Stimulated activated naive CD8-positive, alpha-beta T cell treated with anti-CD3 and anti-CD28 coated beads, Interleukin-15, Interleukin-2, amounts not matched to agents 100 ng/mL and 50 ng/mL, for 24 hours (primary cell): ENCODE measurements at regions not wholly inside any gene's neighbourhood (a gene's known extent, or its start where the extent isn't known, plus 50 kb on each side); places are given as distances from the start of the nearest gene placed in this dataset.
"Not testable (repeated sequence)": the region's sequence is repeated elsewhere in the genome, so short reads cannot be mapped to it uniquely, and the experiment has no call there.

Source experiments
- H3K27ac Mint-ChIP-seq: one replicate; pipeline ENCODE4 v1.8.0; 2021; ENCODE audit warnings: mild to moderate bottlenecking, mixed read lengths
- H3K27me3 Mint-ChIP-seq: one replicate; pipeline ENCODE4 v1.8.0; 2021; ENCODE audit warnings: mixed read lengths
- H3K36me3 Mint-ChIP-seq: one replicate; pipeline ENCODE4 v1.8.0; 2021; ENCODE audit warnings: low read depth, mixed read lengths
- H3K4me1 Mint-ChIP-seq: one replicate; pipeline ENCODE4 v1.8.0; 2021; ENCODE audit warnings: low read depth, mixed read lengths
- H3K4me3 Mint-ChIP-seq: one replicate; pipeline ENCODE4 v1.8.0; 2021; ENCODE audit warnings: mild to moderate bottlenecking, mixed read lengths
- H3K9me3 Mint-ChIP-seq: one replicate; pipeline ENCODE4 v1.8.0; 2021; ENCODE audit warnings: mixed read lengths

GRCh38 chr4:26208237-26208994 lies 112.4 kb upstream of the RBPJ start:
- Mint-ChIP-seq H3K36me3 (no peaks in the 10 kb centered on the region), H3K4me3 (no peak overlapping the region), H3K27ac (no peak overlapping the region), H3K9me3 (peaks cover 2% of the 10 kb centered on the region), H3K4me1 (peaks cover 18% of the 10 kb centered on the region), H3K27me3 (peaks cover 18% of the 10 kb centered on the region)

DNA sequence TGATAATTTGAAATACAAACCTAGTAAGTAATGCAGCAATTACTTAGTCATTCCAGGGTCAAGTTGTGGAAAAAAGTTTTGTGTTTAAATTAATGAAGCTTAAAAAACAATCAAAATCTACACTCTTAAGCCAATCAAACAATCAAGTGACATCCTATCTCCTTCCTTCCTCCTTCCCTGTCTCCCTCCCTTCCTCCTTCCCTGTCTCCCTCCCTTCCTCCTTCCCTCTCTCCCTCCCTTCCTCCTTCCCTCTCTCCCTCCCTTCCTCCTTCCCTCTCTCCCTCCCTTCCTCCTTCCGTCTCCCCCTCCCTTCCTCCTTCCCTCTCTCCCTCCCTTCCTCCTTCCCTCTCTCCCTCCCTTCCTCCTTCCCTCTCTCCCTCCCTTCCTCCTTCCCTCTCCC lies 111.4 kb upstream of the RBPJ start:
- not testable (repeated sequence) for H3K9me3 Mint-ChIP-seq, H3K27ac Mint-ChIP-seq, H3K36me3 Mint-ChIP-seq, H3K4me3 Mint-ChIP-seq
- H3K4me1 Mint-ChIP-seq, result peaks cover 14% of the 10 kb centered on the region
- peaks cover 24% of the 10 kb centered on the region for H3K27me3 Mint-ChIP-seq

DNA sequence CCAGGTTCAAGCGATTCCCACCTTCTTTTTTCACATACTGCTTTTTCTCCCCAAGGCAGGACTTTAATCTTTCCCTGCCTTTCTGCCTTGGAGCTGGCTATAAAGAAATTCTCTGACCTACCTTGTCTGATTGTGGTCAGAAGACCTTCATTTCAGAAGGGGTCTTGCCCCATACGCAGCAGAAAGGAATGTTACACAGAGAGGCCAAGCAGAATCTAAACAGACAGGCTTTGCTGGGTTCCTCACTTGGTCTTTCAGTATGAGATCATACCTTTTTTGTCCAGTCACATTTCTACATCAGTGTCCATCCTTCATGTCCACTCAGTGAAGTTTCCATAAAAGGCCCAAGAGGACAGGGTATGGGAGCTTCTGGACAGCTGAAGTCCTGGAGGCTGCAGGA lies 108.3 kb upstream of the RBPJ start:
- peaks cover 6% of the 10 kb centered on the region for H3K4me1 Mint-ChIP-seq
- peaks cover 17% of the 10 kb centered on the region for H3K27me3 Mint-ChIP-seq
- no peaks in the 10 kb centered on the region for H3K36me3 Mint-ChIP-seq
- H3K9me3 Mint-ChIP-seq, result peaks cover 4% of the 10 kb centered on the region
- no peak overlapping the region for H3K27ac Mint-ChIP-seq
- no peak overlapping the region for H3K4me3 Mint-ChIP-seq

- Mint-ChIP-seq H3K27ac (no peak overlapping the region), H3K4me3 (no peak overlapping the region), H3K9me3 (peaks cover 4% of the 10 kb centered on the region), H3K36me3 (no peaks in the 10 kb centered on the region), H3K27me3 (peaks cover 17% of the 10 kb centered on the region), H3K4me1 (peaks cover 6% of the 10 kb centered on the region)
Measured at GRCh38 chr4:26213317-26213716, 107.5 kb upstream of the RBPJ start.

DNA sequence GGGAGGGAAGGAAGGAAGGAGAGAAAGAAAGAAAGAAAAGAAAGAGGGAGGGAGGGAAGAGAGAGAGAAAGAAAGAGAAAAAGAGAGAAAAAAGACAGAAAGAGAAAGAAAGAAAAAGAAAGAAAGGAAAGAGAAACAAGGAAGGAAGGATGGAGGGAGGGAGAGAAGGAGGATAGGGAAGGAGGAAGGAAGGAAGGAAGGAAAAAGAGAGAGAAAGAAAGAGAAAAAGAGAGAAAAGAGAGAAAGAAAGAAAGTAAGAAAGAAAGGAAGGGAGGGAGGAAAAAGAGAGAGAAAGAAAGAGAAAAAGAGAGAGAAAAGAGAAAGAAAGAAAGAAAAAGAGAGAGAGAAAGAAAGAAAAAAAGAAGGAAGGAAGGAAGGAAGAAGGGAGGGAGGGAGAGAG lies 105.8 kb upstream of the RBPJ start:
- H3K27me3 Mint-ChIP-seq, result peaks cover 13% of the 10 kb centered on the region
- no peak overlapping the region for H3K4me3 Mint-ChIP-seq
- H3K36me3 Mint-ChIP-seq, result no peaks in the 10 kb centered on the region
- no peak overlapping the region for H3K27ac Mint-ChIP-seq
- peaks cover 6% of the 10 kb centered on the region for H3K4me1 Mint-ChIP-seq
- peaks cover 4% of the 10 kb centered on the region for H3K9me3 Mint-ChIP-seq

GRCh38 chr4:26215725-26216124 lies 105.1 kb upstream of the RBPJ start:
- Mint-ChIP-seq H3K9me3 (peaks cover 4% of the 10 kb centered on the region), H3K4me3 (no peak overlapping the region), H3K27ac (no peak overlapping the region), H3K36me3 (no peaks in the 10 kb centered on the region), H3K27me3 (peaks cover 10% of the 10 kb centered on the region), H3K4me1 (peaks cover 6% of the 10 kb centered on the region)

DNA sequence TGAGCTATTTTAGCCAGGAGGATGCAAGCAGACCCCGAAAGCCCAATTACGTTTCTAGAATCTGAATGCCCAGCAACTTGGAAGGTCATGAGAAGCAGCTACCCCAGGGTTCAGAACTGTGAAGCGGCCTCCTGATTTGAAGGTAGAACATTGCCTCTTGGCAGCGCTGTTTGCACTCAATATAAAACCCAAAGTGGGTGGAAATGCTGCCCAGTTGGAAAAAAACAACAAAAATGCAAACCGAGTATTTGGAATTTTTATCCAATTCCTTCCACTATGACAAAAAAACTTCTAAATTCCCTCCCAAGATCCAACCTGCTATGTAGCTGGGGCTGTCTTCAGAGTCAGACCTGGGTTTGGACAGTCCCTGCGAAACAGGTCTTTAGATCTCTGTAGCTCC lies 103.3 kb upstream of the RBPJ start:
- no peak overlapping the region for H3K27ac Mint-ChIP-seq
- peaks cover 6% of the 10 kb centered on the region for H3K4me1 Mint-ChIP-seq
- no peak overlapping the region for H3K4me3 Mint-ChIP-seq
- H3K9me3 Mint-ChIP-seq, result peaks cover 4% of the 10 kb centered on the region
- no peaks in the 10 kb centered on the region for H3K36me3 Mint-ChIP-seq
- H3K27me3 Mint-ChIP-seq, result peaks cover 8% of the 10 kb centered on the region

GRCh38 chr4:26217961-26218676 lies 102.7 kb upstream of the RBPJ start:
- H3K27me3 Mint-ChIP-seq, result peaks cover 7% of the 10 kb centered on the region
- H3K9me3 Mint-ChIP-seq, result peaks cover 4% of the 10 kb centered on the region
- no peak overlapping the region for H3K4me3 Mint-ChIP-seq
- H3K4me1 Mint-ChIP-seq, result peaks cover 6% of the 10 kb centered on the region
- no peaks in the 10 kb centered on the region for H3K36me3 Mint-ChIP-seq
- no peak overlapping the region for H3K27ac Mint-ChIP-seq

DNA sequence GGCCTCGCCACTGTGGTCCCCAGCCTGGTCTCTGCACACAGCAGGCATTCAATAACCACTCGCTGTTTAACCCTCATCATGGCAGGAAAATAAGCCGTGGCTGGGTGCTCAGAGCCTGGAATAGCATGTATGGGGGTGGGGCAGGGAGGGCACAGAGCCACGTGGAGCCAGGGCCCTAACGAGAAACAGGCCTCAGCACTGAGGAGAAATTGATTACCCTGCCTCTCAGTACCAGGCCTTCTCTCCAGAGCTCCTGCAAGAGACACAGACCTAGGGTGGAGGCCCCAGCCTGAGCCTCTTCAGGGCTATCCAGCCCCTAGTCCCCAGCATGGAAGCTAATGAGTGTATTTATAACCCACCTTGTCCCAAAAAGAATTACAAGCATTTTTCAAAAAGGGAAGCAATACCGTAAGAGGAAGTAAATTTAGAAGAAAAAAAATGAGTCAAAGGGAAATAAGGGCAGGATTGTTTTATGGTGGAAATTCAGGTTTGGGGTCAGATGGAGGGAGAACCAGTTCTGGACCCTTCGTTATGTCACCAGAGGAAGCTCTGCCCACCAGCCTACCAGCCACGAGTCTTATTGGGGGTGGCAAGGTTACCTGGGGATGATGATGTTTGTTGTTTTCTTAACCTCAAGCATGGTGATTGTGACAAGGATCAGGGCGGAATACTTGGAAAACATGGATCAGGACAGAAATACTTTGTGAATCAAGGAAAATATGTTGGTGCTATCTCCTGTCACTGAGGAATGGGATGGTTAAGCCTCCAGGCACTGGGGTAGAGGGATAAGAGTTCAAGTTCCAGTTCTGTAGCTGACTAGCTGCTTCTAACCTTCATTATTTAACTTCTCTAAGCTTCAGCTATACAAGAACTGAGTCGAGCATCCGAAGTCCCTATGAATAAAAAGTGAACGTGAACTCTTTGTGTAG lies 101.9 kb upstream of the RBPJ start:
- Mint-ChIP-seq H3K9me3 (peaks cover 4% of the 10 kb centered on the region), H3K27ac (no peak overlapping the region), H3K4me1 (peaks cover 3% of the 10 kb centered on the region), H3K36me3 (no peaks in the 10 kb centered on the region), H3K4me3 (no peak overlapping the region), H3K27me3 (peaks cover under 1% of the 10 kb centered on the region)

GRCh38 chr4:26220696-26221095 lies 100.1 kb upstream of the RBPJ start:
- no peaks in the 10 kb centered on the region for H3K27me3 Mint-ChIP-seq
- no peaks in the 10 kb centered on the region for H3K4me1 Mint-ChIP-seq
- H3K4me3 Mint-ChIP-seq, result no peak overlapping the region
- H3K9me3 Mint-ChIP-seq, result peaks cover 4% of the 10 kb centered on the region
- no peak overlapping the region for H3K27ac Mint-ChIP-seq
- no peaks in the 10 kb centered on the region for H3K36me3 Mint-ChIP-seq

GRCh38 chr4:26223155-26223554 lies 97.7 kb upstream of the RBPJ start:
- no peaks in the 10 kb centered on the region for H3K9me3 Mint-ChIP-seq
- no peaks in the 10 kb centered on the region for H3K27me3 Mint-ChIP-seq
- H3K4me3 Mint-ChIP-seq, result no peak overlapping the region
- H3K36me3 Mint-ChIP-seq, result no peaks in the 10 kb centered on the region
- no peaks in the 10 kb centered on the region for H3K4me1 Mint-ChIP-seq
- H3K27ac Mint-ChIP-seq, result no peak overlapping the region

- Mint-ChIP-seq H3K27me3 (no peaks in the 10 kb centered on the region), H3K9me3 (no peaks in the 10 kb centered on the region), H3K36me3 (no peaks in the 10 kb centered on the region), H3K4me1 (no peaks in the 10 kb centered on the region), H3K4me3 (no peak overlapping the region), H3K27ac (no peak overlapping the region)
Measured at GRCh38 chr4:26226629-26227376, 94.0 kb upstream of the RBPJ start.

GRCh38 chr4:26227601-26228229 lies 93.1 kb upstream of the RBPJ start:
- H3K4me1 Mint-ChIP-seq, result no peaks in the 10 kb centered on the region
- H3K27ac Mint-ChIP-seq, result no peak overlapping the region
- no peak overlapping the region for H3K4me3 Mint-ChIP-seq
- H3K9me3 Mint-ChIP-seq, result no peaks in the 10 kb centered on the region
- H3K27me3 Mint-ChIP-seq, result no peaks in the 10 kb centered on the region
- no peaks in the 10 kb centered on the region for H3K36me3 Mint-ChIP-seq

- peaks cover 6% of the 10 kb centered on the region for H3K4me1 Mint-ChIP-seq
- no peaks in the 10 kb centered on the region for H3K36me3 Mint-ChIP-seq
- H3K4me3 Mint-ChIP-seq, result no peak overlapping the region
- H3K9me3 Mint-ChIP-seq, result no peaks in the 10 kb centered on the region
- no peak overlapping the region for H3K27ac Mint-ChIP-seq
- no peaks in the 10 kb centered on the region for H3K27me3 Mint-ChIP-seq
Measured at GRCh38 chr4:26228883-26229282, 91.9 kb upstream of the RBPJ start.
